ENCODE measurements at regions not wholly inside any gene's neighbourhood (a gene's known extent, or its start where the extent isn't known, plus 50 kb on each side); places are given as distances from the start of the nearest gene placed in this dataset.

- DNase-seq = no peak
These were observed 157.8 kb downstream of the AXIN2 start for GRCh38 chr17:65403626-65404025.

- DNase-seq = no peak
These were observed 158.6 kb downstream of the AXIN2 start for GRCh38 chr17:65402513-65403496.

- DNase-seq = no peak
These were observed 159.9 kb downstream of the AXIN2 start for GRCh38 chr17:65401561-65401960.

- no peak for DNase-seq
These were observed 160.7 kb downstream of the AXIN2 start for GRCh38 chr17:65400701-65401100.

GRCh38 chr17:65398040-65398787 lies 163.2 kb downstream of the AXIN2 start:
- no peak for DNase-seq

GRCh38 chr17:65395924-65396323 lies 165.5 kb downstream of the AXIN2 start:
- DNase-seq = no peak

- DNase-seq = no peak
These were observed 166.5 kb downstream of the AXIN2 start for GRCh38 chr17:65394811-65395472.

- no peak for DNase-seq
These were observed 167.9 kb downstream of the AXIN2 start for GRCh38 chr17:65393514-65393913.

GRCh38 chr17:65389949-65390348 lies 171.5 kb downstream of the AXIN2 start:
- no peak for DNase-seq

- DNase-seq = no peak
These were observed 172.0 kb downstream of the AXIN2 start for GRCh38 chr17:65389426-65389825.

GRCh38 chr17:65388911-65389310 lies 172.5 kb downstream of the AXIN2 start:
- DNase-seq = no peak

GRCh38 chr17:65387322-65387721 lies 174.1 kb downstream of the AXIN2 start:
- DNase-seq = no peak

- DNase-seq = no peak
These were observed 175.7 kb downstream of the AXIN2 start for GRCh38 chr17:65385726-65386125.

- DNase-seq = no peak
These were observed 176.4 kb downstream of the AXIN2 start for GRCh38 chr17:65385071-65385470.

- DNase-seq = no peak
These were observed 180.3 kb downstream of the AXIN2 start for GRCh38 chr17:65381152-65381551.

GRCh38 chr17:65374966-65375365 lies 186.5 kb downstream of the AXIN2 start:
- DNase-seq = no peak

GRCh38 chr17:65371702-65372101 lies 189.7 kb downstream of the AXIN2 start:
- no peak for DNase-seq

GRCh38 chr17:65370669-65371131 lies 190.7 kb downstream of the AXIN2 start:
- peak; percentile 19 for DNase-seq

GRCh38 chr17:65368341-65368740 lies 193.1 kb downstream of the AXIN2 start:
- DNase-seq = no peak

GRCh38 chr17:65366102-65366844 lies 195.2 kb downstream of the AXIN2 start:
- no peak for DNase-seq

GRCh38 chr17:65365169-65365568 lies 196.3 kb downstream of the AXIN2 start:
- no peak for DNase-seq

- DNase-seq = no peak
These were observed 197.0 kb downstream of the AXIN2 start for GRCh38 chr17:65364438-65364837.

- DNase-seq = no peak
These were observed 198.6 kb downstream of the AXIN2 start for GRCh38 chr17:65362826-65363225.
